ENCODE measurements at regions not wholly inside any gene's neighbourhood (a gene's known extent, or its start where the extent isn't known, plus 50 kb on each side); places are given as distances from the start of the nearest gene placed in this dataset.

- Histone ChIP-seq H2AFZ (ENCODE audit: control insufficient read depth, low read depth, low read length) (no peak overlapping the region), H3K27ac (ENCODE audit: control insufficient read depth, insufficient read depth) (no peak overlapping the region), H3K4me2 (ENCODE audit: control insufficient read depth, insufficient read depth) (no peak overlapping the region), H3K79me2 (ENCODE audit: control insufficient read depth, insufficient read depth, low read length) (no peaks in the 10 kb centered on the region), H3K36me3 (ENCODE audit: control insufficient read depth in 2 of 2, insufficient read depth in 2 of 2, low read length in 1 of 2) (no peaks in the 10 kb centered on the region), H3K4me1 (ENCODE audit: control insufficient read depth, insufficient read depth, low read length) (no peaks in the 10 kb centered on the region), H3K9me3 (replicated peaks; ENCODE audit: control insufficient read depth, insufficient read depth, low read length) (no peaks in the 10 kb centered on the region), H3K4me3 (no peak overlapping the region), H4K20me1 (ENCODE audit: control insufficient read depth, insufficient read depth) (no peaks in the 10 kb centered on the region), H3K9ac (ENCODE audit: control insufficient read depth, insufficient read depth, low read length) (no peak overlapping the region), H3K27me3 (replicated peaks in 1 of 2; ENCODE audit: control insufficient read depth in 2 of 2, insufficient read depth in 2 of 2, low read length in 1 of 2) (peaks cover 0 to 6% of the 10 kb centered on the region in 2 experiments; a peak in 2 of 4 replicates)
- no TSS peak for BruUV-seq (replicated peaks)
- WGBS (ENCODE audit: insufficient coverage, insufficient replicate concordance, low lambda C conversion rate, missing lambda C conversion rate), result 57% methylated on average over 7 of the region's 7 CpGs
- DNase-seq (ENCODE audit: low read depth, low spot score) (no peak), ATAC-seq (no peak), FAIRE-seq (no peak)
- ChIA-PET POLR2A (interaction anchor here (0.6 kb wide), 1 partner anchor 183 kb away, joined by 6 read pairs; no protein-coding TSS in a partner anchor), RAD21 (ENCODE audit: unreplicated experiment) (no interaction called here), CTCF (no interaction called here), SMC1A (ENCODE audit: uncharacterized antibody, unreplicated experiment) (interaction anchor here (0.5 kb wide), 1 partner anchor 13 kb away, joined by 3 read pairs; no protein-coding TSS in a partner anchor)
- TF ChIP-seq ZNF384 (IDR thresholded peaks at IDR 0.05; ENCODE audit: borderline replicate concordance, low read depth, low read length) (no peak), ZBTB11 (CRISPR knock-in tag; IDR thresholded peaks at IDR 0.05) (no peak), ATF7 (IDR thresholded peaks at IDR 0.05; ENCODE audit: low read depth) (no peak), EP300 (IDR thresholded peaks at IDR 0.05; ENCODE audit: borderline replicate concordance in 1 of 2, control insufficient read depth in 1 of 2, low read depth in 2 of 2, low read length in 2 of 2) (no peak), NR2C2 (IDR thresholded peaks at IDR 0.05; ENCODE audit: borderline replicate concordance, control insufficient read depth, insufficient read length, low read depth) (no peak), TCF7 (IDR thresholded peaks at IDR 0.05; ENCODE audit: borderline replicate concordance) (no peak), CBX5 (IDR thresholded peaks at IDR 0.05; ENCODE audit: low read depth) (no peak), ZNF687 (IDR thresholded peaks at IDR 0.05) (no peak), ZBTB40 (IDR thresholded peaks at IDR 0.05; ENCODE audit: borderline replicate concordance) (no peak), E2F4 (IDR thresholded peaks at IDR 0.05; ENCODE audit: low read depth, low read length) (no peak), YBX1 (IDR thresholded peaks at IDR 0.05) (no peak)
- in situ Hi-C loops (cut with MboI), result no loop called here
- intact Hi-C loops (cut with micrococcal nuclease; ENCODE audit: unreplicated experiment), result no loop called here
Measured at GRCh38 chr5:174431504-174431903, 292.9 kb upstream of the MSX2 start.

Data from GM12878 (cell line).